NCI-H446 treated with DMSO at 0.1 percent for 48 hours (cell line): ENCODE measurements at regions not wholly inside any gene's neighbourhood (a gene's known extent, or its start where the extent isn't known, plus 50 kb on each side); places are given as distances from the start of the nearest gene placed in this dataset.
A peak's percentile ranks its signal among the peaks of the same experiment; 100 is the strongest.
"Not testable (repeated sequence)": the region's sequence is repeated elsewhere in the genome, so short reads cannot be mapped to it uniquely, and the experiment has no call there.

Experiments
- DNase-seq: peaks from one replicate; lab custom pipeline; 2025; lab: John Stamatoyannopoulos, UW

DNA sequence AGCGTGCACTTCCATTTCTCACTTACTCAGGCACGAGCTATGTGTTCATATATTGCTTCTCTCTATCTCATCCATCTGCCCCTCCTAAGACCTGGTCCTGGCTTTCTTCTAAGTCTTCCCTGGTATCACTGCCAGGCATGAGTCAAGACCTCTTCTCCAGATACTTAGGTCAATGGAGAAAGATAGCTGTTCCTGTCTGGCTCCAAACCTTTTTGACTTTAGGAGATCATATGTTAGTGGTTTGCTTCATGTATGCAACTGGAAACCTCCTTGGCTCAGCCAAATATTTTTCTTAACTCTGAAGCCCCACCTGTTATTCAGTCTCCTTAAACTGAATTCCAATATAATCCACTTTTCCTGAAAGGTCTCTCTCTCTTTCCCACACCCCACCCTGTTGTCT, 211.6 kb upstream of the PTBP2 start:
- no peak for DNase-seq

DNA sequence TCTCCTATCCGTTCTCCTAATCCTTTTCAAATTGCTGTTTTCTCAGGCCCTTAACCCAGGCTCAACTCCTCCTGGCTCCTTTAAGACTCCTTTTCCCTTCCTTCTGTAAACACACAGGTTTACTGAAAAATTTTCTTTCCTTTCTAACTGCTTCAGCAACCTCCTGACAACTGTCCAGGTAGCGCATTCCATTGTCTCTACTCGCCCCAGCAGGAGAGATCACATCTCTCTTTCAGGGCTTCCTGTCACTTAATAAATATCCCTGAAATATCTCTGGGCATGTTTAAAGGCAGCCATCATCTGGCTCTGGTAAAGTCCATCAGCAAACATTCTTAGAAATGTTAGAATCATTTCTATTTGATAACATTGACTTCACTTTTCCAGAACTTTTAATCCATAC, 211.2 kb upstream of the PTBP2 start:
- no peak for DNase-seq

DNA sequence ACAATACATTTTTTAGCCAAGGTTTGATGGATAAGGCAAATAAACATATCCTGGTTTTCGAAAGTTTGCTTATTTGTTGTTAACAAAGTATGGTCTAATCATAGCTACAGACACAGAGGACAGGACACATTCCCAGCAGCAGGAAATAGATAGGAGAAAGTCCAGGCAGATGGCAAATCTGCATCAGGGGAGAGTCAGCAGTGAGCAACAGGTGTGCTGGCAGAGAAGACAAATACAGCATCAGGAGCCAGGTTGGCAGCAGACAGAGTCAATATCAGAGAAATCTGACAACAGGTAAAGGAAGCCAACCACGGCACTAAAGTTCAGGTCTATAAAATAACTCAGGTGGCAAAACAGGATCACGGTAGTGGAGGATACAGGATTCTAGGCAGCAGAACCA, 210.7 kb upstream of the PTBP2 start:
- DNase-seq, result no peak

DNA sequence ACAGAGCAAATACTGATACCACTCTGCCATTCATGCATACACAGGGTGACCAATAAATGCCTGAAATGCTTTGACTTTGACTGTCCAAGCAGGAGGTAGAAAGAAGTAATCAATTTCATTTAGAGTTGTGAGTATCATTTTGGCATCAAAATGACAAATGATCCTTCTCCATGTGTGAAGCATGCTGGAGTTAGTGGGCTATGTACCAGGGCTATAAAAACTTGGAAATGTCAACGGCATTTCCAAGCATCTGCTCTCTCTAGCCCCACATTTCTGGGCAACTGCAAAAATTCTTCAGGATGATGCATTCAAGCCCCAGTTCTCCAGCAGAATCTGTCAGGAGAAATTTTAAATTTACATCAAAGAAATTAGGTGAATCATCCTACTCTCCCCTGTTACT, 208.4 kb upstream of the PTBP2 start:
- peak; percentile 62 for DNase-seq

DNA sequence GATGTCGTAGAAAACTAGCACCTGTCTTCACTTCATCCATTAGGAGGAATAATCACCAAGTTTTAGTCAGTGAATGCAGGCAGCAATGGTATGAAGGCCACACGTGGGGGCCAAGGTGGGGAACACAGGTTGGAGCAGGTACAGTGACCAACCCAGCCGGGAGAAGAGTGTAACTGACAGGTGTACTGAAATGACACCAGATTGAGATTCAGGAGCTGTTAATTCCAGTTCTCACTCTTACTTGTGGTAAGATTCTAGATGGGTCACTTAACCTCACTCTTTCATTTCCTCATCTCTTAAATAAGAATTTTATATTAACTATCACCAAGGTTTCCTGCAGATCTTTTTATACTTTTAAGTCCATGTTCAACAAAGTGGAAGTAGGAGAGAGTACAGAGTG, 206.2 kb upstream of the PTBP2 start:
- DNase-seq, result no peak

DNA sequence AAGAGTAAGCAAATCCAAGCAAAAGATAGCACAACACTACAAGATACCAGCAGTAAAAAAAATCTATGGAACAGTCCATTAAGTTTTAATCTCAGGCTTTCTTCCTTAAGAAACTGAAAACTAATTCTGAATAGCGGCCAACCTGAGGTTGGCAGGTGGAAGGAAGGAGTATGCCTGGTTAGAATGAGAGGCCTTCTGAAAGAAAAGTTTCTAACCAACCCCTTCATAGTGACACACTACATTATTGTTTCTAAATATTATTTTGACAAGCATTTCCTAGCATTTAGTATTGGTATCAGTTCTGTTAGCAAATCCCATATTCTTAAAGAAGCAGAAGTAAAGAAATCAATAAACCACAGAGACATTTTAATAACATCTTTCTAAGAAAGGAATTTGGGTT, 205.7 kb upstream of the PTBP2 start:
- DNase-seq, result no peak

DNA sequence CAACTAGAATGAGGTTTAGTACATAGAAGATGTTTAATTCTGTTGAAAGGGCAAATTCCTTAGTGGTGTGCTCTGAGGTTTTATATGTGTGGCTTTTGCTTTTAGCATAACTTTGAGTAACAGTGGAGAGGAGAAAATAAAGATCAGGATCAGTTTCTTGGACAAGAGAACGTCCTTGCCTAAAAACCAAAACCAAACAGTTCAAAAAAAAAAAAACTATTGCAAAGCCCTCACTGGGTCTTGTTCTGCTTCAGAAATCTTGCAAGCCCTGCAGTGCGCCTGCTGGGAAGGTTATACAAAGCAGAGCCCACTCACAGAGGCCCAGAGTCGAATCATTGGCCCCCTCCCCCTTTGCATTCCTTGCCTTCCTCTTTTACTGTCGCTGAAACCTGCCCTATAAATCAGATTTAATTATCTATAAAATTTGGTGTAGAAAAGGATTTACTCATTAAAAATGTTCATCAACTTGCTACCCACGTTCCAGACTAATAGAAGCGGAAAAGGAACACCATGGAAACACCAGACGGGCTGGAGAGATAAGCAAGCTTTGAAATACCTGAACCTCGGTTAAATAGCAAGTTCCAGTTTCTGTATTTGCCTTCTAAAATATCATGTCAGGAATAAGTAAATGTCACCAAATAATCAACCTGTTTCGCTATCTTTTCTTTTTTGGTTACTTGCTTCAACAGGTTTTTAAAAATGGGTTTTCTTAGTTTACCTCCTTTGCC, 201.6 kb upstream of the PTBP2 start:
- DNase-seq, result no peak

DNA sequence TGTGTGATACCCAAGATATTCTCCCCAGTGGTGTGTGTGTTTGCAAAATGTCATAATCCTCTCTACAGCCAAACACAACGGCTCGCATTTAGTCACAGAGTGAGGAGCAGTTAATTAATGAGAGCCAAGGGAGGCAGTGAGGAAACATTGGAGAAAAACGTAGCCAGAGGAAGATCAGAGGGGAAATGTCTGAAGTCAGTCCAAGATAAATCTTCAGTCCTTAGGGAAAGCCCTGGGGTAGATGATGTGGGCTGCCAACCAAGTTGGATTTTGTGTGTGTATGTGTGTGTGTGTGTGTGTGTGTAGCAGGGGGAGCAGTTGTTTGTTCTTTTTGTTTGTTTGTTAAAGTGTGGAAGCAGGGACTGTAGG, 201.0 kb upstream of the PTBP2 start:
- DNase-seq, result peak; percentile 29

DNA sequence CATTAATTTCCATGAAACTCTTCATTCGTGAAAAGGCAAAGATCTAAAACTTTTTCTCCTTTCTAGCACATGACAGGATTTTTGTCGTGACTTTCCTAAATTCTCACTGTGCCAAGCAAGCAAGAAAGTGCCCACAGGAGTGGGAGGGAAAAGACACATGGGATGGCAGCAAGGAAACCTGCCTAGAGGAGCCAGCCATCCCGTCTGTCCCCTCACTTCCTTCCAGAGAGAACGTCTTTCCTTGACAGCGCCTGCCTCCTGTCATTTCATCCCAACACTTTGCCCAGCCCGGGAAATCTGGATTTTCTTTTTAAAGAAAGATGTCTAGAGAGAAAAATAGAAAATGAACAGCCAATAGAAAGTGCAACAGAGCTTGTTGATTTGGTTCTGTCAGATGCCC, 200.6 kb upstream of the PTBP2 start:
- no peak for DNase-seq

DNA sequence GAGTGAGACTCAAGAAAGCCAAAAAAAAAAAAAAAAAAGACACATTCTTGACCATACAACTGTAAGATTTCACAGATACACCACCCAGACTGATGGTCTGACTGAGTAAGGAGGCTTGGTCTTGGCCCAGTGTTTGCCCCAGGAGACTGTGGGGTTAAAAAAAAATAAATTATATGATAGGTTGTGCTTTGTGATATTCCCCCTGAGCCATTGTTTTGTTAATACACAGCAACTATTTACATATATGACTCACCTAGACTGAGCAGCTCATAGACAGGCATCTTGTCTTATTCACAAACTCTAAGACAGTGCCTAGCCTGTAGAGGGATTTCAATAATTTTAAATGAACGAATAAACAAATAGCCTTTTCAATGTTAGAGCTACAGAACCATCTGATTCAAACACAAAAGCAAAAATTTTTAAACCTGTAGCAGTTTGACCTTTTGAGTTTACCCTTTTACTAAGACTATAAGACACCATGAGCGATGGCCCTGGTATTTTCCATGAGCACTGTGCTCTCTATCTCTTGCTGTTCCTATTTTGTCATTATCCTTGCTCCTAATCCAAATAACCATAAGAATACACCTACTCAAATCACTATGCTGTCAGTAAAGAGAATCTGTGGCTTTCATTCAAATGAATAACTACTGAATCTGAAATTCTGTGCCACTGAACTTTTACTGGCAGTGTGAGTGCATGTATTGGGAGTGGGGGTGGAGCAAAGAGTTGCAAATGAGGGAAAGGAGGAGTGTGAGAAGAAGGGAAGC, 199.4 kb upstream of the PTBP2 start:
- no peak for DNase-seq

DNA sequence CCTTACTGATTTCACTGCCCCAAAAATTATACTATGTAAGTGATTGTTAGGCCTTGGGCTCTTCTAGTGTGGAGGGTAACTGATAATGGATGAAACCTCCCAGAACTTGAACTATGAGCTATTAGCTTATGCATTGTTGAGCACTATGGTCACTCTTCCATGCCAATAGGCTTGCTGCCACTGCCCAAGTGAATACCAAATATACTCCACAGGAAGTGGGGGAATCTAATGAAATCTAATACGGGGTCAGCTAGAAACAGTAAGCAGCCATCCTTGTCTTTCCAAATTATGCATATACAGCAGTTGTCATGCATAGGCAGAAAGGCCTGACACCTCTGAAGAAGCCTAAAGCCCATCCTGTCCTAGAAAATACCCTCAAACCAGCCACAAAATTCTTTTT, 198.7 kb upstream of the PTBP2 start:
- no peak for DNase-seq

DNA sequence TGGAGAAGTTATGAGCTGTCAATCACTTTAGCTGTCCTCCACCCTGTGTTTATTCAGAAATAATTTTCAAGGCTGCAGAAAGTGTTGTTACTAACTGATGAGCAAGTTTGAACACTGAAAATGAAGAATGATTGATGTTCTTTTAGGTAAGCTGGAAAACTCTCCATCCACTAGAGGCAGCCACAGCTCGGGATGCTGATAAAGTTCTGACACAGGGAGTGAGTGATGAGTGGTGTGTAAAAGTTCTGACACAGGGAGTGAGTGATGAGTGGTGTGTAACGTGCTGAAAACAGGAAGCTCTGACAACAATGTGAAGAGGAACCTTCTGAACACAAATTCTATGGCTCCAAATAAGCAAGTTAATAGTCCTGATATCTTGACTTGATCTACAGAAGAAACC, 197.5 kb upstream of the PTBP2 start:
- DNase-seq, result no peak

DNA sequence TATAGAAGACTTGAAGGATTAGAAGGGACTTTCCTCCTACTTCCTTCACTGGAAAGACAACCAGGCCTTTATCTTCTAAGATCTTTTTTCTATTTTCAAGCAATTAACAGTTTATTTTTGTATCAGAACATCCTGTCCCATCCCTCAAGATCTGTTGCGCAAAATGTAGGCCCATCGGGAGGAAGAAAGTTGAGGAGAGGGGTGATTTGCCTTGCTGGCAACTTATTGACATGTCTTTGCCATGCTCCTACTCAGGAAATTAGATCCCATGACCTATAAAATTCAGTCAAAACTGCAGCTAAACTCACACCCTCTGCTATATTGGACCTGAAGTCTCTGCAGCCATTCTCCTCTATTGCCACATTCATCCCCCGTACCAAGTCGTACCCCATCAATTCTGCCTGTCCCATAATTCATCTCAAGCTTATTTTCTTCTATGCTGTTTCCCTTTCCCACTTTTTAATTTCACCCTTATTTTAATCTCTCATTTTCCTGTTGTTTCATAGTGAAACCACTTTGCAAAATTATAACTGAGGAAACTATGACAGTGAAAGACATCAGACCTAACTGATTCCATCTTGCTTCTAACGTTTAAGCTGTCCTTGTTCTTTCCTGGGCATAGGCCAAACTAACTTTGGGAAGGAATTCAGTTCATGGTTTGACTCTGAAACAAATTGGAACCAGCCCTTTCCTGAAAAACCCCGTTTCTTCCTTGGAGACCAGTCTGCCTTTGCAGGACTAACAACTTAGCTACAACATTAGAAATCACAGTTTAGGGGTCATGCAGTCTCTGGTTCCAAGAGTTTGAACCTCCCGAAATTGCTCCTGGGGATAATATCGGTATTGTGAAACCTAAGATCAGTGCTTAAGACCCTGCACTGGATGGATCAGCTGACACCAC, 195.7 kb upstream of the PTBP2 start:
- no peak for DNase-seq

DNA sequence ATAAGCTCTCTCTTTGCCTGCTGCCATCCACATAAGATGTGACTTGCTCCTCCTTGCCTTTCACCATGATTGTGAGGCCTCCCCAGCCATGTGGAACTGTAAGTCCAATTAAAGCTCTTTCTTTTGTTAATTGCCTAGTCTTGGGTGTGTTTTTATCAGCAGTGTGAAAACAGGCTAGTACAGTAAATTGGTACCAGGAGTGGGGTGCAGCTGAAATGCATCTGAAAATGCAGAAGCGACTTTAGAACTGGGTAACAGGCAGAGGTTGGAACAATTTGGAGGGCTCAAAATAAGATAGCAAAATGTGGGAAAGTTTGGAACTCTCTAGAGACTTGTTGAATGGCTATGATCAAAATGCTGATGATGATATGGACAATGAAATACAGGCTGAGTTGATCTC, 192.9 kb upstream of the PTBP2 start:
- not testable (repeated sequence) for DNase-seq

DNA sequence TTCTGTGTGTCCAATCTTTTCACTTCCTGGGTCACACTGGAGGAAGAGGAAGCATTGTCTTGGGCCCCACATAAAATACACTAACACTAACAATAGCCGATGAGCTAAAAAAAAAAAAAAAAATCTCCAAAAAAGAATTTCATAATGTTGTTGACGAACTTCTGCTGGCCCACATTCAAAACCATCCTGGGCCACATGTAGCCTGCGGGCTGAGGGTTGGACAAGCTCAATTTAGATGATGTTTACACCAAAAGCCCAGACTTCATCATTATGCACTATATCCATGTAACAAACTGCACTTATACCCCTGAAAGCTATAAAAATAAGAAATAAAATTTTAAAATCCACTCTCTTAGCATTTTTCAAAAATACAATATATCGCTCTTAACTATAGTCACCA, 187.8 kb upstream of the PTBP2 start:
- no peak for DNase-seq

DNA sequence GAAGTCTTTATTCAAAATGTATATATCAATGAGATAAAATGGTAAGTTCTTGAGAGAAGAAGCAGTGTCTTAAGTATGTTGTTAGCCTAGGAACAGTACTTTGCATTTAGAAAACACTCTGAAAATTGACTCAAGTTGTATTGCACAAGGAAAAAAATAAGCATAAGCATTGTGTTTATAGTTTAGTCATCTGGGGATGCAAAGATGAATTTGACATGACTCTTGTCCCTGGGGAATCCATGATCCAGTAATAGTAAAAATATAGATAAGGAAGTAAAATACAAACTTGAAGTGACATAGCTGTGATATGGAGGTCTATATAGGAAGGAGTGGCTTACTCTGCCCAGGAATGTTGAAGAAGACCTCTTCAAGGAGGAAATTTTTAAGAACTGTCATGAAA, 185.0 kb upstream of the PTBP2 start:
- no peak for DNase-seq

DNA sequence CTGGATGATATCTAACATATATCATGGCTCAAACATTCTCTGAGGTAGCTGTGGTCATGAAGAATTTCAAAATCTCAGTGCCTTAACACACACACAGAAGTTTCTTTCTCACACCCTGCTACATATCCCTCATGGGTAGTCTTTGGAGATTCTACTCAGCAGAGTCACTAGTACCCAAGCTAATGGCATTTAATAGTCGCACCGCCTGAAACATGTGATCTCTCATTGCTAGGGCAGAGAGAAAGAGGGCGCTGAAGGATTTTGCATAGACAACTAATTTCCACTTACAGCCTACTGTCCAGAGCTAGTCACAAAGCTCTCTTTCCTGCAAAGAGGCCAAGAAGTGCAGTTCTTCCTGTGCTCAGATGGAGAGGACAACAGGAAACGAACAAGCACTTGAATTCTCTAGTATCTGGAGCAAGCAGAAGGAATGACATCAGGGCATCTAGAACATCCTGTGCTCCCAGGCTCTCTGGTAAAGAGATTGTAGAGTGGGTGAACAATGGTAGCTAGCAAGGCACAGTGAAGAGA, 183.4 kb upstream of the PTBP2 start:
- DNase-seq, result no peak

DNA sequence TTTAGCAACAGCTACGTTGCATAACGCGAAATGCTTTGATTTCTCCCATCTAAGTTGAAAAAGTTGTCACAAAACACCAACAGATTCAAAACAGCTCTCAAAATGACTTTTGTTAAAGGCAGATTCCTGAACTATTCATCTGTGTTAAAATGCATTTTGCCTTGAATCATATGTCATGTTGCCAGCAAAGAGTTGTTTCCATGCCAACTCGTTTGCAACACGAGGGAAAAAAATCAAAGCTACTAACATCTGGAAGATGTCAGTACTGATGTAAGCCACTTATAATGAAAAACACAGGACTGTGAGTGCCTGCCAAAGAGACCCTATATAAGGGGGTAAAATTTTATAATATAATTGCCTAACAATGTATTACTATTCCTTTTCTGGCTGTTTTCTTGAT, 182.7 kb upstream of the PTBP2 start:
- DNase-seq, result peak; percentile 57

DNA sequence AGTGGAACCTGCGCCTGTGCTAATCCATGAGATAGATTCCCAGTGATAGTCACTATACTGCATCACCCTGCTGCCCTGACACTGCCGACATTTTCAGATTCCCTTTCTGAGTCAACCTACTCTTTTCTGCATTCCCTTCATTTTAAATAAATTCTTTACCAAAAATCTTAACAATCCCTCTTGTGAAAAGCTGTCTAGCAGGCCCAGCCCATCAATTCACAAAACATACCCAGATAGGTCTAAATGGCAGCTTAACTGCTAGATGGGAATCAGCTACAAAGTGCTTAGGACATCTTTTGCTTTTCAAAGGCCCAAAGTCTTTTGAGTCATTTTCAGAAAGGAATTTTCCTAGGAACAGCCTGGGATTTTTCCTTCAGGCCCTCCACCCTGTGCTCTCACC, 180.1 kb upstream of the PTBP2 start:
- no peak for DNase-seq

DNA sequence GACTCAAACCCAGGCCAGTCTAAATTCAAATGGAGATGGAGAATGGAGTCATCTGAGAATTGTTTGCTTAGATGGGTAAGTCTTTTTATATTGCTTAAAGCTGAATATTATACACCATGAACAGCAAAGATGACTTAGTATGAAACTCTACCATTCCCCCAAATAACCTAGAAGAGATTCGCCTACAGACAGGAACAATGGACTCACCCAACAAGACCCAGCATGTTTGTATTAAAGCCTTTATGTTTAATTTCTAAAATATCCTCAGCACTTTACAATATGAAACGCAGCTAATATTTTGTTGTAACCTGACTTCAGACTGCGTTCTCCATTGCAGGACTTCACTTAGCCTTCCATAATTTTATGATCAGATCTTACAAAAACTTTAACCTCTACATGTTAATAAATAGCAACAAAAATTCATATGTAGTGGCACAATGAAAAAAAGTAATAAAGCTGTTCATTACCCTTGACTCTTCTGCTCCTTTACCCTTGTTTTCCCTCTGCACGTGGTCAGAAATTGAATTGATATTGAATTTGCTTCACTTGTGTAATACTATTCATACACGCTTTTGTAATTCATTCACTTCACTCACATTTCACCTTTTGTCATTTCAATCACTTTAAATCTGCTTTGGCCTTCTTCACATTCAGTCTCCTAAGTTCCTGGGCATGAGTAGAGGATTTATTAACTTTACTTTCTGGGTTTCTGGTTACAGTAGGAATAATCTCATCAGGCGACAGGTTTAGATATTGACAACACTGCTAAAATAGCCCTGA, 177.3 kb upstream of the PTBP2 start:
- DNase-seq, result no peak

DNA sequence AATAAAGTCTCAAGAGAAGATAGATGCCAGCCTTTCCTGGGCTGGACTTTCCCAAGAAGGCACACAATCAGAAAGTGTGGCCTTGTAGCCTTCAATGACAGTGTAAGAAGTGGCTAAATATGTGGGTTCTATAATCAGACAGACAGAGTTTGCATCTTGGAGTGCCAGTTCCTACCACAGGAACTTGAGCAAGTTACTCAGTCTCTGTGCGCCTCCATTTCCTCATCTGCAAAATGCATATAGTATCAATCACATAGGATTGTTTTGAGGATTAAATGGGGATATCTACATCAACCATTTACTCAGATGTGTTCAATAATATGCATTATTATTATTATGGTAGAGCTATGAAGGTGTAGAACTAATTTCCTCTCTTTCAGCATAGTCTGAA, 176.8 kb upstream of the PTBP2 start:
- no peak for DNase-seq
